Ecto neural progenitor cell (in vitro differentiated cells): ENCODE measurements at regions not wholly inside any gene's neighbourhood (a gene's known extent, or its start where the extent isn't known, plus 50 kb on each side); places are given as distances from the start of the nearest gene placed in this dataset.

Experiments
- DNase-seq: peaks from one replicate; pipeline ENCODE4 v3.0.0-alpha.2; 2018; ENCODE audit warnings: low spot score

DNA sequence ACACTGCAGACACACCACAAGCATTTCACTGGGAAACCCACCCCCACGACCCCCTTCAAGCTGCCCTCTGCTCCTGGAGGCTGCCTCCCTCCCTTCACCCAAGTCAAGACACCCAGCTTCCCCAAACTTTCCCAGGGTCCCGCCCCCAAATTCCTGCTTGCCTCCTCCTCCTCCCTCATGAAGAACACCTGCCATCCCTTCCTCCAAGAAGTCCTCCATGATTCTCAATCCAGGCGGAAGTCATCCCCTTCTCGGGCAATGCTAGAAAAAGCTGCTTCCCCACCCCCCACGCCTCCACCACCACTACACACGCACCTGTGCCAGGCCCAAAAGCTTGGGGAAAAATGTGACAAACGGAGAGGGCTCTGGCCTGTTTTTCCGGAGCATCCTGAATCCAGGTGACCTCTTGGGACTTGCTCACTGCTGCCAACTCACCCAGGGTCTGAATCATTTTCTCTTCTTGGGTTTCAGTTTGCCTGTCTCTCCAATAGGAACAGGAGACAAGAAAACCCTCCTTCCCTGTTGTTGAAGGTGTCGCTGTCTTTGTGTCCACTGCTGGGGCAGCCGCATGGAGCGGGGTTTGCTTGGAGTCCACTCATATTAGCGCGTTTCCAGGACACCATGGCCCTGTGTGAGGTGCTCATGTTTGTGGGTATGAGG is 101.0 kb upstream of the CASZ1 start:
- peak; percentile 41 for DNase-seq

DNA sequence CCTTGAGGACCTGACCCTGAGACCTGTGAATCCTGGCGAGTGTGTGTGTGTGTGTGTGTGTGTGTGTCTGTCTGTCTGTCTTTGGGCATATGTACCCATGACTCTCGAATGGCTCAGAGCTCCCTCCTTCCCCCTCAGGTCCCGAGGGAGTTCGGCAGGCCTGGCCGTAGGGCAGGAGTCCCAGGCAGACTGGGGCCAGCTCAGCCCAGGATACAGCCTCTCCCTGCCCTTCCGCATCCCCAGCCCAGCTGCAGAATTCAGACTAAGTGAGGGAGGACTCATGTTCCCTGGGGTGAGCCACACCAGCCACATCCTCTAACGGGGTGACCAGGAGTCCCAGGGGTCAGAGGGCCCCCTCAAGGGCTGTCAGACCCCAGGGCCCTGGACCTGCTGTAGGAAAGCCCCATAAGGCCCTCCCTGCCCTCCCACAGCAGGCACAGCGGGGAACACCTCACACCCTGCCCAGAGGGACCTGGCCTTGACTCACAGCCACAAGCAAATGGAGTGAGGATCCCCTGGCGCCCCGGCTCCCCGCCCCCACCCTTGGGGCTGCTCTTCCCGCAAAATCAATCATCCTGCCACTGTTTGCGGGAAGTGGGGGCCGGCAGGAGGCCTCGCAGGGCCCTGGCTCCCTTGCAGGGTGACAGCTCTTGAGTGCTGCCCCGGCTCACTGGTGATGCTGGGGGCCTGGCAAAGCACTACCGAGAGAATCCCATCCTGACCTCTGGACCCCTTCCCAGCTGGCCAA is 101.7 kb upstream of the CASZ1 start:
- no peak for DNase-seq

DNA sequence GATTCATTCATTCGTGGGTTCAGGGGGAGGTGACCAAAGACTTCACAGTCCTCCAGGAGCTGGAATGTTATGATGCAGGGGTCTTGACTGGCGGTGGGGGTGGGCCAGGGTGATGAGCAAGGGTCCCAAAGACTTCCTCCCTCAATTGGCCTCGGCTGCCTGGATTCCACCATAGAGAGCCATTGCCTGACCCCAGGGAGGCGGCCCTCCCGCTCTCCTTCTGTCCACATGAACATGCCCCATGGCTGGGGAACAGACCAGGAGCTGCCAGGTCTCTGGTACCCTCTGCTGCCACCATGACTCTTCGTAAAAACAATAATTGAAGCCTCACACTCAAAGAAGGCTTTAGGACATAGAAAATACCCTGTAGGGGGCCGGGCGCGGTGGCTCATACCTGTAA is 102.5 kb upstream of the CASZ1 start:
- no peak for DNase-seq

DNA sequence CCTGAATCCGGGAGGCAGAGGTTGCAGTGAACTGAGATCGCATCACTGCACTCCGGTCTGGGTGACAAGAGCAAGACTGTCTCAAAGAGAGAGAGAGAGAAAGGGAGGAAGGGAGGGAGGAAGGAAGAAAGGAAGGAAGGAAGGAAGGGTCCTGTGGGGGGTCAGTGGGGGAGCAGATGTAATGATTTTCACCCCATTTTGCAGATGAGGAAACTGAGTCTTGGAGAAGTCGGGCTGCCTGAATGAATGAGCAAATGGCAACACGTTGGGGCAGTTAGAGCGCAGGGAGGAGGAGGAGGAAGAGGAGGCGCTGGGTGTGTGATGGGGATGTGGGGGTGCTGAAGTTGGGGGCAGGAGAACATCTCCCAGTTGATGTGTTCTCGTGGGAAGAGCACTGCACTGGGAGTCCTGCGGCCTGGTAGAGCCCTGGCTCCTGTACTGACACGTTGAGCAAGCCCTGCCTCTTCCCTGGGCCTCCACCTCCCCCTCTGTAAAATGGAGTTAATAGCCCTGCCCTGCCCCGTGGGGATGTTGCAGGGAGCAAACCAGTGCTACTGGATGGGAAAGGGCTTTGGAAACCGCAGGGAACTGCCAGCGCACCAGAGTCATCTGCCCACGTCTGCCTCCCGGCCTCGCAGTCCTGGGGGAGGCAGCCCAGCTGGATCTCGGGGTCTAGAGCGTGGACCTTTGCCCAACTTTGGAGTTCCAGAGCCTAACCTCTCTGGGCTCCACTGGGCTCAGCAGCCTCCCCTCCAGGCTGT is 103.2 kb upstream of the CASZ1 start:
- no peak for DNase-seq

DNA sequence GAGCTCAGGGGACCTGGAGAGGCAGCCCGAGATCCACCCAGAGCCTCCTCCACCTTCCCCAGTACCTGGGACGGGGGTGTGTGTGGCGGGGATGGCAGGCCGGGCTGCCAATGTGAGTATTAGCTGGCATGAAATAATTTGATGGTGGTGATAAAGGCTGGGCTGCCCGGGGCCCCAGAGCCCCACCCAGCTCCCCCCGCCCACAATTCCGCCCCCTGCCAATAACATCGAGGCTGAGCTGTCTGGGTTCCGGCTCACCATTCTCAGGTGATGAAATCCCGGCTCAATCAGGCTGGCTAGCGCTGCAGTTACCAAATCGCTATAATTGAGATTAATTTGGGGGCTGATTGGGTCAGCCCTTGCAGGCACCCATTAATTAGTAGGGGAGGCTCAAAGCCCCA is 103.8 kb upstream of the CASZ1 start:
- no peak for DNase-seq

DNA sequence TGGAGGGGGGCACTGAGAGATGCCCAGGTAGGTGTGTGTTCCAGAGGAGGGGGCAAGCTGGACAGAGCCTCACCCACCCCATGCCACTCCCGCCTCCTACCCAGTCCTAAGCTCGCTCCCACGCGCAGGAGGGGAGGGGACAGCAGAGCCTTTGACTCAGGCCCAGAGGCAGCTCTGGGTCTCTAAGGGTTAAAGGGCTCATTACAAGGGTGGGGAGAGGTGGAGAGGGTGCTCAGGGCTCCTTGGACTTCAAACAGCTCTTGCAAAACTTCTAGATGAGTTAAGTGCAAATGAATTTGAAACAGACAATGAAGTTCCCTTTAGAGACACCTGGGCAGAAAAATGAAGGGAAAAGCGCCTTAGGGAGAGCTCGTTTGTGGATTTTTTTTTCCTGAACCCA is 104.2 kb upstream of the CASZ1 start:
- DNase-seq, result no peak

DNA sequence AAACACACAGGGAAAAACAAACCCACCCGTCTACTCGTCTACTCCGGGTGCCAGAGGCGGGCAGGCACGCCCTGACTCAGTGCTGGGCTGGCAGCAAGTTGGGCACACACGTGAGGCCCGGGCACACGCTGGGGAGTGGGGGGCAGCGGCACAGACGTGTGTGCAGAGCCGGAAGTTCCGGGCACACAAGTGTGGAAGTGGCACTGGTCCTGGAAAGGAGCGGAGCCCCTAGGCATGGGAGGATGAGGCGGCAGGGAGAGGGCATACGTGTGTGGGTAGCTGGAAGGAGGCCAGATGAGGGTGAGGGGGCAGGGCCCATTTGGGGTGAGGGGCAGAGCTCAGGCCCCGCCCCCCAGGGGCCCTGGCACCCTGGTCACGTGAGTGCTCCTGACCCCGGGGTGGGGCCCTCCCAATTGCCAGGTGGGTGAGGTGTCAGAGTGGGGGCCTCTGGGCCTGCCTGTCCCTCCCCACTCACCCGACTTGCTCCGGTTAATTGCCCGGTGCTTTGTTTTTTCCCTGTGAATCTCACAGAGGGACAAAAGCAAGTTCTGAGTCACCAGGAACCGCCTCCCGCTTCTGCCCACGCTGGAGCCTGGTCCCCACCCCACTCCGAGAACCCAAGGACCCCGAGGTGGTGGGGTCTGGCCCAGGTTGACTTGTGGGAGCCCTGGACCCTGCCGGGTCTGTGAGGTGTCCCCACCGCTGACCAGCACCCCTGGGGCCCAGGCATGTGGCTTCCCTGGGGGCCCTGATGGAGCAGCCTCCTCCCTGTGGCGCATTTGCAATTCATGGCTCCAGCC is 104.8 kb upstream of the CASZ1 start:
- no peak for DNase-seq

DNA sequence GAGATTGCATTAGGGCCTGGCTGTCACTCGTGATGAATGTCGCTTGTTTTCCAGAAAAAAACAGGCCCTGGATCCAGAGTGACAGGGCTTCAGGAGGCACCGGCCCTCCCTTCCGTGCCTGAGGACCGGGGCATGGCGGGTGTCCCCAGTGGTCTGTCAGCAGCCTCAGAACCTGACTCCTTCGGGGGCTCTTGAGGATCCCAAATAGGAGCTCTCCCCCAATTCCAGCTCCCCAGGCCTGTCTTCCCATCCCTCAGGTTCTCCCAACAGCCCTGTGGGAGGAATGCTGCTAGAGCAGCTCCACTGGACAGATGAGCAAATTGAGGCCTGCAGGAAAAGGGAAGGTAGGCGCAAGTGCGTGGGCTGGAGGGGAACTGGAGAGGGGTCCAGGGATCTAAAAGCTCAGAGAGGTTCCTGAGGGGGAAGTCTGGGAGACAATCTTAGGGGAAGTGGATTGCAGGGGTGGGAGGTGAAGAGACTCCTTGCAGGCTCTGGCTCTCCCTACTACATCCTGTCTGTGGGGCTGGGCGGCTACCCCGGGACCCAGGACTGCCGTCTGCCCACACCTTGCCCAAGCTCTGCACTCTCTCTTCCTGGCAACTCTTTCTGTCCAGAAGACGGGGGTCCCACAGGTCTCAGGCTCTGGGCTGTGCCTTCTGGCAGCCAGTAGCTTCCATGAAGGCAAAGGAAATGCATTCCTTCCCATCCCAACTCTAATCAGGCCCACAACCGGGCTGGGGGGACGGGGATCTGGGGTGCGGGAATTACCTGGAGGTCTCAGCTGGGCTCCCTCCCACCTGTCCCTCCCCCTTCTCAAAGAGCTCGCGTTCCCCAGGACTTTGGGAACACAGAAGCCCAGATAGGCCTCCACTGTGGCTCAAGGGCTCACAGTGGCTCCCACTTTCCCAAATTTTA is 105.7 kb upstream of the CASZ1 start:
- no peak for DNase-seq

DNA sequence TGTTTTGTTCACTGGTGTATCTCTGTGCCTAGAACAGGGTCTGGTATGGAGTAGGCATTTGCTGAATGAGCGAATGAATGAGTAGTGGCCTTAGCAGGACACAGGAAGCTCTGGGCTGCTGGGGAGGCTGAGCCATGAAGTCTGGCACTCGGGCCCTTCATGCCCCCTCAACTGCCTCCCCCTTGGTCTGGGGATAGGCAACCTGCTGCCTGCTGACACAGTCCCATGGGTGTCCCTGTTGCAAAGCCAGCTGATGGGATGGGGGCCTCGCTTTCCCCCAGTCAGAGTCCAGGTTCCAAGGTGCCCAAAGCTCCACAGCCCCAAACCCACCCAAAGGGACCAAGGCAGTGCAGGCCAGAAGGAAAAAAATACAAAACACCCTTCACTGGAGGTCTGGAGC is 107.0 kb upstream of the CASZ1 start:
- no peak for DNase-seq

DNA sequence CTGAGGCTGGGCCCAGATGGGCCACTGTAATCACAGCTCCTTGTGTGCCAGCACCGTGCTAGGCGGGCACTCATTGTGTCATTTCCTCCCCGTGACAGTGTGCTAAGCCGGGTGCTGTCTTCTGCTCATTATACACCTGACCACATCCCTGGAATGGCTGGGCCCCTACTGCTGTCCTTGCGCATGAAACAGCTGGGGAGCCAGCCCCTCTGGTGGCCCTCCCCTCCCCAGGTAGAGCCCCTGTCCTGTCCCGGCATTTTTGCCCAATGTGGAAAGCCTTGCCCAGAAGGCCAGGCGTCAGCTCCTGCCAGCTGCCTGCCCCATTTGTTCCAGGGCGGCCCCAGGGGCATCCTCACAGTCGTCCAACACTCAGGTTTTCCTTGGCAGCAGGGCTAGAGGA is 107.4 kb upstream of the CASZ1 start:
- DNase-seq, result no peak

DNA sequence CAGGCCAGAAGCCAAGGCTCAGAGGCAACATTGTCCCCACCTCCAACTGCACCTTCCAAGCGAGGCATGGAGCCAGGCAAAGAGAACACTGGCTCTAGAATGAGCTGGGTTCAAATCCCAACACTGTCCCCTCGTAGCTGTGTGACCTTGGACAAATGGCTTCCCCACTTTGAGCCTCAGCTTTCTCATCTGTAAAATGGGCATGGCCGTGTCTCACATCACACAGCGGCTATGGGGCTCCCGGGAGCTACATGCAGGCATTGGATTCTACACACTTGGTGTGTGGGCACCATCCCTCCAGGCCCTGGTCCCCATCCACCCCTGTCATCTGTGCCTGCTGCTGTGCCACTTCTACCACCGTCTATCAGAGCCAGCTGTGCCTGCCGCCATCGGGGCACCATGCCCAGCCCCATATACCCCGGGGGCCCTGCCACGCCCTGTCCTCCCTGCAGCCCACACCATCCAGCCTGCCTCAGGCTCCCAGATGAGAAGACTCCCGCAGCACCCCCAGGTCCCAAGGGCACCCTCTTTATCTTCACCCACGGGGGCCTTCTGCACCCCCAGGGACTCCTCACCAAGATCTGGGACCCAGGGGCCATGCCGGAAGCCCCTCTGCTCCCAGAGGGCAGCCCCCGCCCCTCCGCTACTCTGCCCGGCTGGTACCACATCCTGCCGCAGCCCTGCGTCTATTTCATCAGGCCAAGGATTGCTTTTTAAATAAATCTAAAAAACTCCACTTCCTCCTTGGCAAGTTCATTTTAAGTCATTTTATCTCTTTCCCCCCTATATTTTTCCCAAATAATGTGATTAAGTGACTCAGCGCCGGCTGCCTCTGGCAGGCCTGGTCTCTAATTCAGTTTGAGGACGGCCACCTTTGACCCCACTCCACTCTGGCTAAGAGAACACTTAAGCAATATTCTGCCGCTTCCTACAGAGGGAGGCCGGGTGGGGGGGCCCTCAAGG is 107.8 kb upstream of the TARDBP start:
- no peak for DNase-seq

DNA sequence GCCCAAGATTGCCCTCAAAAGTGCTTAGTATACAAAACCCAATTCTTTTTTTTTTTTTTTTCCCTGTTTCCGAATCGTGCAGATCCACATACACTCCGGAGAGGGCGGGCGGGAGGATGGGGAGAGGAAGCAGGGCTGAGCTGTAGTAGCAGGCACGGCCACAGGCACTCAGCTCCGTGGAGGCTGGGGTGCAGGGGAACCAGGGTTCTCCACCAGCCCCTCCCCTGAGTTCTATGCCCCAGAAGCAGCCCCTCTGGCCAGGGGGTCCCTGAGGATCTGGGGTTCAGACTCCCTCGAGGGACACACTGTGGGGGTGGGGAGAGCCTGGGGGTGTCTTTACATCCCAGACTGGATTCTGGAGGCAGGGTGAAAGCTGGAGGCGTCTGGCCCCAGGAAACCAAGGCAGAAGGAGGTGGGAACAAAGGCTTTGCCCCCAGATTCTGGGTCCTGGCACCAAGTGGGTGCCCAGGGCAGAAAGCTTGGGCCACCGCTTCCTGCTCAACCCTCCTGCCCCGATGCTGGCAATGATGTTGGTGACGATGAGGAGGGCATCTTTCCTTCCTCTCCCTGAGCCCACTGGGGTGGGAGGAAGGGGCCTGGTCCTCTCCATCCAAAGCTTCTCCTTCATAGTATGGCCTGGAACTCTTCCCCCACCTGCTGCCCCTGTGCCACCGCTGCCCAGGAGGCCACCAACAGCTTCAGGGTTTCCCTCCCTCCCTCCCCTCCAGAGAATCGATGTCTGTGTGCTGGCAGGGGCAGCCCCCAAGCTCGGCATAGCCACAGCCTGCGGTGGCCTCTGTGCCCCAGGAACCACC is 106.4 kb upstream of the TARDBP start:
- no peak for DNase-seq

DNA sequence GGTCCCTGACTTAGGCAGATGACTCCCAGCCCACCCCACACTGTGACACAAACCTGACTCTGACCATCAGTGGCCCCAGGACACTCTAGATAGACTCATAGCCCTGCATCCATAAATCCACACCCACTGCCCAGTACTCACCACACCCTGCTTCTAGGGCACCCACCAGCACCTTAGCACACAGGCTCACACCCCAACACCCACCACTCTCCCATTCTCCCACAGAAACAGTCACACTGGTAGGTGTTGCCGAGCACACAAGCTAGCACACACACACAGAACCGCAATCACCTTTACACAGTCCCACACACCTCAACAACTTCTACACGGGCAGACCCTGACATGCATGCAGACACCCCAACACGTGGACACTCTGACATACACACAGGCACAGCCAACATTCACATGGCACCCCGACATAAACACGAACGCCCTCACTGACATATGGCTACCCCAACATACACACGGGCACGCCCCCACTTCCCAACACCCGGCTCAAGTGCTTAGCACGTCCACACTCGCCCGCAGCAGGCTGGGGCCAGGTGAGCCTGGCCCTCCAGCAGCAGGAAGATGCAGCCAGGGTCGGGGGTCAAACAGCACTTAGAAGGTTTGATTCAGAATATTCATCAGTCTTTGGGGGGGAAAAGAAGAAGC is 105.5 kb upstream of the TARDBP start:
- DNase-seq, result no peak

DNA sequence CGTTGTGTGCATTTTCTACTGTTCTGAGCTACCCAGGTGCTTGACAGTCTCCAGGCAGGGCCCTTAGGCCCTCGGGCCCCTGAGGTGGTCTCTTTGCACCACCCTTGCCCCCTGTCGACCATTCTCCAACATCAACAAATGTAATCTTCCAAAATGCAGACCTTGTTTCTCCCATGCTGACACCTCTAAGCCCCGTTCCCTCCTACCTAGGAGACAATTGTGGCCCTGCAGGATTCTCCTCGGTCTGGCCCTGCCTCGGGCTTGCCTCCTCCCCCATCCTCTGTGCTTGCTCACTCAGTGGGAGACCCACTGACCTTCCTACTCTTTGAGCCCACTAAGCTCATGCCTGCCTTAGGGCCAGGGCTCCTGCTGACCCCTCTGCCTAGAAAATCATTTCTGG is 104.2 kb upstream of the TARDBP start:
- DNase-seq, result no peak

DNA sequence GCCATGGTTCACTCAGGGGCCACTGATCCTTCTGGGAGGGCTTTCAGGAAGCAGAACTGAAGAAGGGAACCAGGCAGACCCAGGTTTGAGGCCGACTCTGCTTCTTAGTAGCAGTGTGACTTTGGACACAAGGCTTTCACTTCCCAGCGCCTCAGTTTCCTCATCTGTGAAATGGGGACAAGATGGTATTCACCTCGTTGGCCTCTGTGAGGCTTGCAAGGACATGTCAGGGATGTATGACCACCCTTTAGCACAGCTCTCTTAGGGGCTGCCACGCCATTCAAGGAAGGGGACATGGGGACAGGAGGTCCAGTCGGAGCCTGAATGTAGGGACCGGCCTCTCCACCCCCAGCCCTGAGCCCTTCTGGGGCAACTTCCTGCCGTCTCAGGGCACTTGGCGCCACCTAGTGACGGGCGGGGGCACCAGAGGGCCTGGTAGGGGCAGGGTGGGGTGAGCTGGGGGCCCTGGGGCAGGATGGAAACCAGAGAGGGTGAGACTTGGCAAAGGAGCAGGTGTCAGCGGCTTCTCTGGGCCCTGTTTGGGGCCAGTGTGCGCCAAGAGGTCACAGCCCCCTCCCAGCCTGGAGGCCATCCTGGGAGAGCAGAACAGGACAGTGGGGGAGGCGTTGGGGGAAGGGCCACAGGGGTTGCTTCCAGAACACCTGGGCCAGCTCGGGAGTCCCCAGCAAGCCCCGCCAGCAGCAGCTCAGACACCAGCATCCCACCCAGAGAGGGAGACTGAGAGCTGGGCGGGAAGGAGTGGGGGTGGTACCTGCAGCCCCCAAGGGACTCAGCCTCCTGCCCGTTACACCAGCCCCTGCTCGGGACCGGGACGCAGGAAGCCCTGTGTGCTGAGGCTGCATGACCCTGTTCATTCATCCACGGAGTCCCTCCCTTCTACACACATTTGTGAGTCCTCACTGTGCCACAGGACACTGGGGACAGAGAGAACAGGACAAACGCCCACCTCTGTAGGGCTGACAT is 102.5 kb upstream of the TARDBP start:
- peak; percentile 78 for DNase-seq

DNA sequence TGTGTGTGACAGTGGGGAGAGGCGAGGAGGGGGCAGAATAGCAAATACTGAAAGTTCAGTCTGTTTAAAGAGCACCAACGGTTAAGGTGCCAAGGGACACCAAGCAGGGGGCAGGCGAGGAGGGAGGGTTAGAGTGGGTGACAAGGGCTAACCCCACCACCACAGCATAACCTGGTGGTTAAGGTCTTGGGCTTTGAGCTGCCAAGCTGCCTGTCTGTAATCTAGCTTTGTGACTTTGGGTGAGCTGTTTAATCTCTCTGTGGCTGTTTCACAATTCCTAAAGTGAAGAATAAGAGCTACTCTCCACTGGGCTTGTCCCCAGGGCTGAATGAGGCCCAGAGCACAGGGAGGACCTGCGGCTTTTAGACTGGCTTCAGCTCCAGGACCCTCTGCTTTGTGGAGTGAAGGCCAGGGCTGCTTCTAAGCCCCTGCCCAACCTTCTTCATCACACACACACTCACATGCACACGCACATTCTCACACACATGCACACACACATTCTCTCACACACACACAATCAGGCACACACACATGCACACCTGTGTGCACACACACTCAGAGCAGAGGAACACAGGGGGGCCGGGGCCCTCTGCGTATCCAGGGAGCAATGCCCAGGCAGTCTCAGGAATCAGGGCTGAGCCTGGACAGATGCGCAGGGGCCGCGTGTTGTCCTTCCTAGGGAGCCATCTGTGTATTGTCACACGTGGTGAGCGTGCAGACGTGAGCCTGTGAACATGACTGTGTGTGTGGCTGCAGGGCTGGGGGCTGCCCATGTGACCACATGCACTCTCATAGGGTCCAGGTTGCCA is 101.6 kb upstream of the TARDBP start:
- DNase-seq, result no peak
